ENCODE measurements at regions not wholly inside any gene's neighbourhood (a gene's known extent, or its start where the extent isn't known, plus 50 kb on each side); places are given as distances from the start of the nearest gene placed in this dataset.

DNA sequence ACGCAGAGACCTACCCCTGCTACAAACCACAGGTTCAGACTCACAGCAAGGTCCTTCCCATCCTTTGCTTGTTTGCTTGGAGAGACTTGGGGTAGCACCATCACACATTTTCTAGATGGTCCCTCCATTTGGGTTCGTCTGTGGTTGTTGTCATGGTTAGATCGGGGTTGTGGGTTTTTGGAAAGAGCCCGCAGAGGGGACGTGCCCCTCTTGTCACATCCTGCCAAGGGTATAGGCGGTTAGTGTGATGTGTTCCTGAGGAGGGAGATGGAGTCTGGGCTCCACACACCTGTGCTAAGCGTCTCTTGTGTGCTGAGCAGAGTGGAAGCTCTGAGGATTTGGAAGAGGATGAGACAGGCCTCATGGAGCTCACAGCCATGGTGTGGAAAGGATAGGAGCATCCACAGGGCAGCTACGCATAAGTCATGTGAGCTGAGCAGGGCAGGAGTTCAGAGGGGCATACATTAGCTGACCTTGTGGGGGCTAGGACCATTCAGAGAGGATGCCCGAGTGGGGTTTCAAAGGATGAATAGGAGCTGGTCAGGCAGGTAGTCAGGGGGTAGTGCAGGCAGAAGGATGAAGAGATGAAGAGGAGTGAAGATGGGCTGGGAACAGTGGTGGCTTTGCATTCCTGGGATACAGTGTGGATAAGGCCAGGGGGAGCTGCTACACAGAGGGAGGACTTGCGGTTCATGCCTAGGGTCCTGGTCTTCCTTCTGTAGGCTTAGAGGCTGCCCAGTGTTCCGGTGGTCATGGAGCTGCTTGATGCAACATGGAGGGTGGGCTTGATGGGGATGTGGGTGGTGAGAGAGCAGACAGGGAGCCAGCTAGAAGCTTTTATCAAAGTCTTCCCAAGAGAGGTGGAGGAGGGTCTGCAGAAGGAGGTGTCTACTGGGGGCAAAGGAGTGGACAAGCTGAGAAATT lies 62.9 kb downstream of the ACKR3 start:
- no peaks in the 10 kb centered on the region for H3K9me3 ChIP-seq (ENCODE audit: low read depth, low read length)
- DNase-seq (ENCODE audit: low read depth, low spot score), result no peak

DNA sequence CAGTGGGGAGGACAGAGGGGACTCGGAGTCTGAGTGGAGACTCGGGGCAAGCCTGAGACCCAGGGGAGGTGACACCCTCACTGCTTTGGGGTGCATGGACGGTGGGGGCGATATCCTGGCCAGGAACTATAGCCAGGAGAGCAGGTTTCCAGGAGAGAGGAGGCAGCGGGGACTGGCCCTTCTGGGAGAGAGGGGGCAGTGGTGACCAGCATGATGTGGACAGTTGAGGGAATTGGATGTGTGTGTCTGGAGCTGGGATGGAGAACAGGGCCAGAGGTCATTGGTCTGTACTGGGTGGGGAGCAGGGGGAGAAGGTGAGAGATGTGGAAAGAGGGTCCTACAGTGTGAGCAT lies 63.6 kb downstream of the ACKR3 start:
- Histone ChIP-seq H3K9ac (ENCODE audit: insufficient read length) (no peak overlapping the region), H3K9me3 (ENCODE audit: low read depth, low read length) (no peaks in the 10 kb centered on the region), H3K27ac (no peak overlapping the region), H3K4me3 (no peak overlapping the region), H3K36me3 (ENCODE audit: insufficient read depth, low read length) (no peaks in the 10 kb centered on the region)
- TF ChIP-seq FOXP2 (optimal IDR thresholded peaks at IDR 0.05; ENCODE audit: control extremely low read depth, extremely low read length, insufficient read depth) (no peak), POLR2AphosphoS5 (IDR thresholded peaks at IDR 0.05; ENCODE audit: borderline replicate concordance, low read depth, low read length) (no peak), EZH2 (IDR thresholded peaks at IDR 0.05) (no peak)
- DNase-seq (ENCODE audit: low read depth, low spot score), result no peak

More for the DNA sequence above, 62.9 kb downstream of the ACKR3 start:
- Histone ChIP-seq H3K9ac (ENCODE audit: insufficient read length) (no peak overlapping the region), H3K27ac (no peak overlapping the region), H3K4me3 (no peak overlapping the region), H3K36me3 (ENCODE audit: insufficient read depth, low read length) (no peaks in the 10 kb centered on the region)
- TF ChIP-seq POLR2AphosphoS5 (IDR thresholded peaks at IDR 0.05; ENCODE audit: borderline replicate concordance, low read depth, low read length) (no peak), FOXP2 (optimal IDR thresholded peaks at IDR 0.05; ENCODE audit: control extremely low read depth, extremely low read length, insufficient read depth) (no peak), EZH2 (IDR thresholded peaks at IDR 0.05) (no peak)

DNA sequence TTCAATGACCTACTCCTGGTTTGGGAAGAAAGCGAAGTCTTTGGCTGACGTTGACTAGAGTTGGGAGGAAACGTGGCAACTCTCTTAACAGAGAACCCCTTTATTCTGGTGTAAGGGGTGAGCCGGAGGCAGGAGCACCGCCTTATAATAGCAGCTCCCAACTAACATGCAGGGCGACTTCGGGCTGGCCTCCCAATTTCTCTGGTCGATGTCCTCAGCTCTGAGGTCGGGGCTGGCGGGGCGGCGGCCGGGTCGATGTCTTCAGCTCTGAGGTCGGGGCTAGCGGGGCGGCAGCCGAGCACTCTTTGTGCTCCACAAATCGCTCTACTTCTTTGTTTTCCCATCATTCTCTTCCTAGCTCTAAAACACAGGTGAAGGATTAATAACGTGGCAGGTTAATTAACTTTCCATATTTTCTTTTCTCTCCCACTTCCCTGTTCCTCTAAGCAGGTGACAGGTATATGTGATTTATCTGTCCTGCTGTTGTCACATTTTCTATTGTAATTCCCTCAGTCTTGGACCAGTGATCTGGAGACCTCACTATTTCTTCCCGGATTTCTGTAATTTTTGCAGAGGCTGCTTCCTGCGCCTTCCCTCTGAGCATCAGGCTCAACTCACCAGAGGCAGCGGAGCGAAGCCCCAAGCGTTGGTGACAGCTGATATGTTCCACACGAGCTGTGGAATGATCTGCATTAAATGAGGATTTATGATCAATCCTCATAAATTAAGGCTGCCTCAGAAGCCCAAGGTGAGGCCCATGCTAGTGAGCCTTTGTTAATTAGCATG lies 64.3 kb downstream of the ACKR3 start:
- no peak overlapping the region for H3K27ac ChIP-seq
- H3K9ac ChIP-seq (ENCODE audit: insufficient read length), result no peak overlapping the region
- no peaks in the 10 kb centered on the region for H3K9me3 ChIP-seq (ENCODE audit: low read depth, low read length)
- H3K4me3 ChIP-seq, result no peak overlapping the region
- no peak for TF ChIP-seq EZH2 (IDR thresholded peaks at IDR 0.05)
- TF ChIP-seq FOXP2 (optimal IDR thresholded peaks at IDR 0.05; ENCODE audit: control extremely low read depth, extremely low read length, insufficient read depth), result no peak
- TF ChIP-seq POLR2AphosphoS5 (IDR thresholded peaks at IDR 0.05; ENCODE audit: borderline replicate concordance, low read depth, low read length), result no peak
- no peaks in the 10 kb centered on the region for H3K36me3 ChIP-seq (ENCODE audit: insufficient read depth, low read length)
- no peak for DNase-seq (ENCODE audit: low read depth, low spot score)

DNA sequence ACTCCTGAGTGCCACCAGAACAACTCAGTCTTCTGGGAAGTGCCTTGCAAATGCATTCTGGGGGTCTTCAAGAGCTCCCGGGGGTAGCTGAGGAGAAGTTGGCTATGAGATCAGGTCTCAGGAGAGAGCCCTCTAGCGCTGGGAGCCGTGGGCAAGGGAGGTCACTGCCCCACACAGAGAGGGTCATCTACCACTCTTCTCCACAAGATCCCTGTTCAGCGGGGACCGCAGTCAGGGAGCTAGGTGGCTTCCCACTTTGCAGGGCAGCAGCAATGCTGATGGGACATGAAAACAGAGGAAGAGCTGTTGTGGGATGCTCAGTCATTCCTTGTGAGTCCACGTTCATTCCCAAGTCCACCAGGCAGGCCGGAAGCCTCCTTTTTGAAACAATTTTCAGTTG lies 66.6 kb downstream of the ACKR3 start:
- no peak for TF ChIP-seq EZH2 (IDR thresholded peaks at IDR 0.05)
- TF ChIP-seq POLR2AphosphoS5 (IDR thresholded peaks at IDR 0.05; ENCODE audit: borderline replicate concordance, low read depth, low read length), result no peak
- no peak for TF ChIP-seq FOXP2 (optimal IDR thresholded peaks at IDR 0.05; ENCODE audit: control extremely low read depth, extremely low read length, insufficient read depth)
- no peaks in the 10 kb centered on the region for H3K36me3 ChIP-seq (ENCODE audit: insufficient read depth, low read length)
- no peak overlapping the region for H3K4me3 ChIP-seq
- DNase-seq (ENCODE audit: low read depth, low spot score), result no peak
- H3K9me3 ChIP-seq (ENCODE audit: low read depth, low read length), result no peaks in the 10 kb centered on the region
- no peak overlapping the region for H3K27ac ChIP-seq
- H3K9ac ChIP-seq (ENCODE audit: insufficient read length), result no peak overlapping the region

DNA sequence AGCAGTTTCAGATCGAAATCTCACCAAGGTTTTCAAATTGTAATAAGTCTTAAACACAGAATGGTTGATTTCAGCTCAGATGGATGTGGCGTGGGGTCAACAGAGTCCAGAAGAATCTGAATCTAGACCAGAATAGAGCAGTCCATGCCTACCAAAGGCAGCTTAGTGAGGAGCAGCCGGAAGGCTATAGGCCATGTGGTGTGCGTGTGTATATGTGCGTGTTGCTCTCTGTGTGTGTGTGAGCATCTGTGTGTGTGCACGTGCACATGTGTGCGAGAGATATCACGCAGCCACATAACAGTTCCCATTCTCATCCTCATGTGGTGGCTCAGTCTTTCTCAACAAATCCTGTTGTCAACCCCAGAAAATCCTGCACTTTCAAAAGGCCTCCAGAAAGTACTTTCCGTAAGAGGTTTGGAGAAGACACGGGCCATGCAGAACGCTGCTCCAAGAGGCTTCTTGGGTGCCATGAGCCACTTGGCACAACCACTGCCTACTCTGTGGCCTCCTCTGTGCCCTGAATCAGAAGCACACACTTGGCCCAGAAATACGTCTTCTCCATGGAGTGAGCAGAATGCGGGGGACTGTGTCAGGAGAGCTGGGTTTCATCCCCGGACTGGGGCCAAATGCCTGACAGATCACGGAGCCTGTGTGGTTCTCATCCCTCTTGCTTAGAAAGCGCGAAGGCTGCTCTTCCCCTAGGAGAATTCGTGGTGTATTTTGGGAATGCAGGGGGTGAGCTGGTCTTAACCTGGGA lies 67.3 kb downstream of the ACKR3 start:
- Histone ChIP-seq H3K9ac (ENCODE audit: insufficient read length) (no peak overlapping the region), H3K4me3 (no peak overlapping the region), H3K9me3 (ENCODE audit: low read depth, low read length) (no peaks in the 10 kb centered on the region), H3K36me3 (ENCODE audit: insufficient read depth, low read length) (no peaks in the 10 kb centered on the region), H3K27ac (no peak overlapping the region)
- no peak for DNase-seq (ENCODE audit: low read depth, low spot score)
- TF ChIP-seq EZH2 (IDR thresholded peaks at IDR 0.05) (no peak), FOXP2 (optimal IDR thresholded peaks at IDR 0.05; ENCODE audit: control extremely low read depth, extremely low read length, insufficient read depth) (no peak), POLR2AphosphoS5 (IDR thresholded peaks at IDR 0.05; ENCODE audit: borderline replicate concordance, low read depth, low read length) (no peak)

DNA sequence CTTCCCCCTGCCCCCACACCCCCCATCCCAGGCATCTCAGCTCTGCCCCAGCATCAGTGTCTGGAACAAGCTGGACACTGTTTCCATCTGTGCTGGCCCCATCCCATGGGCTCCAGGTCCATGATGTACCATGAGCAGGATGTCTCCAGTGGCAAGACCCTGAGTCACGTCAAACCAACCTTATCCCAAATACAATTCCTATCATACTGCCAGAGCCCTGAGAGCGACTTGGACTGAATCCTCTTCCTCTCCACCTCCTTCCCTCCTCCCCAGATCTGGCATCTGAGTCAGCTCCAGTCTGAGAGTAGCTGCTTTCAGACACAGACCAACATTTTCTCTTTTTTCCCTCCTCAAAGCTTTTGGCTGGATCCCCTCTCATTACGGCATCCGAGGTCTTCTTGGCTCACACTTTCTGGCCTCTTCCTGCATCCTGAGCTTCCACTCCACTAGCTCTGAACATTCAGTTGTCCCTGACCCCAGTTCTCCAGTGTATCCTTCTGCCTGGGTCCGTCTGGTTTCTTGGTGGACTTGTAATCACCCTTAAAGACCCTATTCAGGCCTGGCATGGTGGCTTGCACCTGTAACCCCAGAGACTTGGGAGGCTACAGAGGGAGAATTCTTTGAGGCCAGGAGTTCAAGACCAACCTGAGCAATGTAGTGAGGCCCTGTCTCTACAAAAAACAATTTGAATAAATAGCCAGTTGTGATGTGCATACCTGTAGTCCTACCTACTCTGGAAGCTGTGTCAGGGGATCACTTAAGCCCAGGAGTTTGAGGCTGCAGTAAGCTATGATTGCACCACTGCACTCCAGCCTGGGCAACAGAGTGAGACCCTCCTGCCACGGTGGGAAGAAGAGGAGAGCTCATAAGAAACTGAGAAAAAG lies 68.3 kb downstream of the ACKR3 start:
- H3K9ac ChIP-seq (ENCODE audit: insufficient read length), result no peak overlapping the region
- H3K27ac ChIP-seq, result no peak overlapping the region
- H3K36me3 ChIP-seq (ENCODE audit: insufficient read depth, low read length), result no peaks in the 10 kb centered on the region
- H3K9me3 ChIP-seq (ENCODE audit: low read depth, low read length), result no peaks in the 10 kb centered on the region
- H3K4me3 ChIP-seq, result no peak overlapping the region
- no peak for DNase-seq (ENCODE audit: low read depth, low spot score)
- no peak for TF ChIP-seq EZH2 (IDR thresholded peaks at IDR 0.05)
- TF ChIP-seq POLR2AphosphoS5 (IDR thresholded peaks at IDR 0.05; ENCODE audit: borderline replicate concordance, low read depth, low read length), result no peak
- TF ChIP-seq FOXP2 (optimal IDR thresholded peaks at IDR 0.05; ENCODE audit: control extremely low read depth, extremely low read length, insufficient read depth), result no peak

DNA sequence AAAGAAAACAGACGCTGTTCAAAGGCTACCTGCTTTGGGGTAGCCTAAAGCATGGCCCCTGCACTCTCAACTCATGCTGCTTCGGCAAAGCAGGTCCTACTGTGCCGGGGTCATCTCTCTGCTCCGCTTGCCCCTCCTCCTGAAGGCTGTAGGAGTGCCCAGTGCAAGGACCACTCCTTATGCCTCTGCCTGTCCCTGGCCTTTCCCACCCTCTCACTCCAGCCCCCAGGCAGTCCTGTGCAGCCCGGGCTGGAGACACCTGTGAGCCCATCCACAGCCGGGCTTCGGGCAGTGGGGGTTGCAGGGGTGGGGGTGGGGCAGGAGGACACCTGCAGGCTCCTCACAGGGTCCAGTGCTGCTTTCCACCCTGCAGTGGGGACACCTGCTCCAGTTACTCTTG lies 69.1 kb downstream of the ACKR3 start:
- H3K9ac ChIP-seq (ENCODE audit: insufficient read length), result no peak overlapping the region
- TF ChIP-seq POLR2AphosphoS5 (IDR thresholded peaks at IDR 0.05; ENCODE audit: borderline replicate concordance, low read depth, low read length) (no peak), EZH2 (IDR thresholded peaks at IDR 0.05) (no peak), FOXP2 (optimal IDR thresholded peaks at IDR 0.05; ENCODE audit: control extremely low read depth, extremely low read length, insufficient read depth) (no peak)
- no peak for DNase-seq (ENCODE audit: low read depth, low spot score)
- no peak overlapping the region for H3K27ac ChIP-seq
- H3K4me3 ChIP-seq, result no peak overlapping the region
- no peaks in the 10 kb centered on the region for H3K36me3 ChIP-seq (ENCODE audit: insufficient read depth, low read length)
- H3K9me3 ChIP-seq (ENCODE audit: low read depth, low read length), result no peaks in the 10 kb centered on the region
